ENCODE measurements at regions not wholly inside any gene's neighbourhood (a gene's known extent, or its start where the extent isn't known, plus 50 kb on each side); places are given as distances from the start of the nearest gene placed in this dataset.

DNA sequence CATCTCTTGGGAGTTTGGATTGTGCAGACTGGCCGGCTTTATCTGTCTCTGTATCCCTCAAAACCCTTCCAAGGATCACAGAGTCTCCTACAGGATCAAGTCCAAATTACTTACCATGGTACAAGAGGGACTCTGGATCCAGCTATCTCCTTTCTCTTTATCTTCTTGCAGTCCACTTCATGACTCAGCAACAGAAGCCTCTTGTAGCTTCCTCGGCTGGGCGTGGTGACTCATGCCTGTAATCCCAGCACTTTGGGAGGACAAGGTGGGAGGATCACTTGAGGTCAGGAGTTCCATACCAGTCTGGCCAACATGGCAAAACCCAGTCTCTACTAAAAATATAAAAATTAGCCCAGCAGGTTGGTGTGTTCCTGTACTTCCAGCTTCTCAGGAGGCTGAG, 189.7 kb downstream of the BCAT1 start:
- DNase-seq (ENCODE audit: low read depth) = no peak

DNA sequence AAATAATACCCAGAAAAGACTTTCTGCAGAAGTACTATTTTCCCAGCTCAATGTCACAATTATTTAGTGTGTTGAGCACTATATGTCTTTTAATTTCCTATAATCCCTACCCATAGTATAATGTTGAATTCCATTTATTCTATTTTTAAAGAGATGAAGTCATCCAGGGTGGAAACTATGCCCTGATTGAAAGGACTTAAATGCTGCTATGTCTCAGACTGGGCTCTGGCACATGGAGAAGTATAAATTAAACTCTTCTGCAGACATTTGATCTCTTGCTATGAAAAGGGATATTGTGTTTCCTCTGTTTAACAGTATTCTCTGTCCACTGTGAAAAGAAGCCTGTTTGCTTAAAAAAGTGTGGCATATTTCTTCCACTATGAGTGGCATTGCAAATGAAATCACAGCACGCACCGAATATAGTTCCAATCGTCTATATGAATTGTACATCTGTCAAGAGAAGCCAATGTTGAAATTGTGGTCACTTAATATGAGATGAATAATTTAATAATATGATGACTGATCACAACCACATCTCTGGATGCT, 192.3 kb downstream of the BCAT1 start:
- no peak for DNase-seq (ENCODE audit: low read depth)

DNA sequence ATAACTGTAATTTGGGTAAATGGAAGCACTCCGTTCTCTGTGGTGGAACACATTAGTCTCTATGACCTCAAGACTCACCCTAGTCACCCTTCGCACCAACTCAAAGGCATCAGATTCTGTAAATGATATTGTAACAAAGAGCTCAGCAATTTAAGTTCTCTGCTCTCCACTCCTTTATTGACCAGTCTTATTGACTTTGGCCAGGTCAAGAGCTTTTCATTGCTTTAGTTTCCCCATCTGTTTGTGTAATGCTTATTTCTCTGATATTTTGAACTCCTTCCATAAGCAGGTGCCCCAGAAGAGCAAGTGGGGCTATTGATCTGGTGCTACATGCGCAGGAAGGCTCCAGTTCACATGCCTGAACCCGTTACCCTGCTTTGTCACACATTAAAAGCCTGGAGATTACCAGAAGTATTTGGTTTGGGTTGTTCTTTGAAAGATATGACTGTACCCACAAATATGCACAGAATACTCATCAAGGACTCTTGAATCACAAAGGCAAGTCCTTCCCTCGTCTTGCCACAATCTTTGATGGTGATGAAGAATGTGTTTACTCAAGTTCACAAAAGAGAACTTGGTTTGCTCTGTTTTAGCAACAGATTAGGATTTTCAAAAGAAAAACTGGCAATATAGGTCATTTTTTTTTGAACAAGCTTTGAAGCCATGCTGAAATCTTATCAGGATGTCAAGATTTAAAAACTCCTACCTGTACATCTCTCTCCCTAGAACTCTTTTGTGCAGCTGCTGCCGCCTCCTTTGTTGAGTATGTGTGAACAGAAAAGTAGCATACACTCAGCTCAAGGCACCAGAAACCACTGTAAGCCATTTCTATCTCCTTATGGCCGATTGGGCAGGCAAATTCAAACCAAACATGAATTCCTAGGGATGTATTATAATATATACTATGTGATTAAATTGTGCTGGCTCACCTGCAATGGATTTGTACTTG, 193.9 kb downstream of the BCAT1 start:
- no peak for DNase-seq (ENCODE audit: low read depth)

DNA sequence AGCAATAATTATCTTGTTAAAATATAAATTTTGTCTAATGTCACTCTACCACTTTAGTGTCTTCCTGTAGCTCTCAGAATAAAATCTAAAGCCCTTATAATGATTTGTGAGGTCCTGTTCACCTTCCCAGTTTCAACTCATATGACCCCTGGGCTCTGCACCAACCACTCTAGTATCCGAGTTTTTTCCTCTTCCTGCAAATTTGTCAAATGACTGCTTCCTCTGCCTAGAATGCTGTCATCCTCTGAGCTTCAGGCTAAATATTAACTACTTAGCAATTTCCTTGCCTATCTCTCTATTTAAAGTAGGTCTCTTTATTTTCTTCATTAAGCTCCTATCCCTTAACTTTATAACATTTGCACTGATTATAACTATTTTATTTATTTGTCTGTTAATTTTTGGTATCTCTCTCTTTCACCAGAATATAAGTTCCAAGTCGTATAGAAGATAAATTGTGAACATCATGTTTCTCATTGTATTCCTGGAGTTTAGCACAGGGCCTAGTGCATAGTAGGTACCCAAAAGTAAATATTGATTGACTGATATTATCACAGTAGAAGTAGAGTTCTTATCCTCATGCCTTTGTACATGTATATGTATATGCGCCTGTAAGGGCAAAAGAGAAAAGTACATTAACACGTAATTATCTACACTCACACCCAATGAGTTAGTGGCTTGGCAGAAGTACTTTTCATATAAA, 196.0 kb downstream of the BCAT1 start:
- no peak for DNase-seq (ENCODE audit: low read depth)

DNA sequence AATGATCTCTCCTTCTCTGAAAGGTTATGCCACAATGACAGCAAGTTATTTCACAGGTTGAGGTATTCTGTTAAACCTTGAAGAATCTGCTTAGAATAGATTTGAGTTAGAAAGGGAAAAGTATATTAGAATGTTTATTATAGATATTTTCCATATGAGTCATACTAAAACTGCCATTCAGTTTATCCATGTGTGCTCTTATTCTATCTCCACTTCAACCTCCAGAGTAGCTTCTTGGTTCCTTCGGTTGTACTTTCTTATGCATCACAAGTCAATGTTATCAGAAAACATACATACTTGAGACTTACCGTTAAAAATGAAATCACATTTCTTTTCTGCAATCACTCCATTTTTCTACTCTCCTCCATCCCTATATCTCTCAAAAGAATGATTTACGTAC, 197.7 kb downstream of the BCAT1 start:
- no peak for DNase-seq (ENCODE audit: low read depth)

DNA sequence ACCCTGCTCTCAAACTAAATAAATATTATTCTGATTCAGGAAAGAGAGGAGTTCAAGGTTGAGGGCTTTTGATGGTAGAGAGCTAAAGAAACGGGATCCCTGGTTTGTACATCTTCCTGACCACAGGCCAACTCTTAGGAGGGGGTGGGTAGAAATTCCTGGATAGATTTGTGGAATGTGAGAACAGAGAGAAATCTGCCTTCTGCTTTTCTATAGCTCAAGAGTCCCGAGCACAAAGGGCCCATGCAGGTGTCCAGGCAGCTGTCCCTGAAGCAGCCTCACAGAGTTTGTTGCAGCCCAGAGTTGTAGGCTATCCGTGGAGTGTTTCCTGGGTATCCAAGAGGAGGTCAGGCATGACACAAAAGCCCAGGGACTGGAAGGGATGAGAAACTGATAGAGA, 198.6 kb downstream of the BCAT1 start:
- DNase-seq (ENCODE audit: low read depth) = no peak

DNA sequence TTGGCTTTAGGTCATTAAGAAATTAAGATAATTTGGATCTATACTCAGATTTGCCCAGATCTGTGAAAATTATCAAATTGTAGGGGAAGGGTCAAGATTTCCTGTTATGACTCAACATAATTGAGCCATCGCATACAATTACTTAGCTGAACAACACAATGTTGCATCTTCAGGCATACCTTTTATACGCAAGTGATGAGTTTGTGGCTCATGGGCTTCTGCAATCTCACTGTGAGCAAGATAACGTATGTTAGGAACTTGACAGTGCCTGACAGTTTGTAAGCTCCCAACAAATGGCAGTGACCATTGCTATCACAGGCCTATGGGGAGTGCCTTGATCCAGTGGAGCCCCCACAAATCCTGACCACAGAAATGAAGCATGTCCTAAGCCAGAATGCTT, 199.7 kb downstream of the BCAT1 start:
- DNase-seq (ENCODE audit: low read depth) = no peak

DNA sequence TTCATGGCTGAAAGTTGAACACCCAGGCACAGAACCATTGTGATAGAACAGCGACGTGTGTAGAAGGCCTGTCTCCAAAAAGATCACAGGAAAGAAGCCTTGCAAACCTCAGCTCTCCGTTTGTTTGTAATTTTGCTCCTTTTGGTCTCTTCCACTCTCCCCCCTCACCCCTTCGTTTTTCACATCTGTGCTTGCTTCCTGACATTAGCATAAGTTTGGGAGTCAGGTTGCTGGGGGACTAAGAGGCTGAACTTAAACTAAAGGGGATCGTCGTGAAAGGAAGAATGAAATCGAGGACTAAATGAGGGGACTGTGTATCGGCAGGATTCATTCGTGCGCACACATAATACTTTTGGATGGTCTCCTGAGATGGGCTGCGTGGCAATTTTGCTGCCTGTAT, 200.6 kb downstream of the BCAT1 start:
- DNase-seq (ENCODE audit: low read depth) = no peak

DNA sequence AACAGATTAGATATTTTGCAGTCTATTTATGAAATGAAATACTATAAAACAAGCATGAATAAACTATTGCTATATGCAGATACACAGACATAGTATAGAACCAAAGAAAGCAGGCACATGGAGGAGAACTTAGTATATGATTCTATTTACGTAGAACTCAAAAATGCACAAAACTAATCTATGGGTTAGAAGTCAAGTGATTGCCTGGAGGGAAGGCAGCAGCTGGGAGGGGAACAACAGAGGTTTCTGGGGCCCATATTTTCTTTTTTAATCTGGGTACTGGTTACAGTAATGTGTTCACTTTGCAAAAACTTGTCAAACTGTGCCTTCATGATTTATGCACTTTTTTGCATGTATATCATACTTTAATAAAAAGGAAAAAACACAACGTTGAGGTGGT, 202.0 kb downstream of the BCAT1 start:
- DNase-seq (ENCODE audit: low read depth) = no peak

DNA sequence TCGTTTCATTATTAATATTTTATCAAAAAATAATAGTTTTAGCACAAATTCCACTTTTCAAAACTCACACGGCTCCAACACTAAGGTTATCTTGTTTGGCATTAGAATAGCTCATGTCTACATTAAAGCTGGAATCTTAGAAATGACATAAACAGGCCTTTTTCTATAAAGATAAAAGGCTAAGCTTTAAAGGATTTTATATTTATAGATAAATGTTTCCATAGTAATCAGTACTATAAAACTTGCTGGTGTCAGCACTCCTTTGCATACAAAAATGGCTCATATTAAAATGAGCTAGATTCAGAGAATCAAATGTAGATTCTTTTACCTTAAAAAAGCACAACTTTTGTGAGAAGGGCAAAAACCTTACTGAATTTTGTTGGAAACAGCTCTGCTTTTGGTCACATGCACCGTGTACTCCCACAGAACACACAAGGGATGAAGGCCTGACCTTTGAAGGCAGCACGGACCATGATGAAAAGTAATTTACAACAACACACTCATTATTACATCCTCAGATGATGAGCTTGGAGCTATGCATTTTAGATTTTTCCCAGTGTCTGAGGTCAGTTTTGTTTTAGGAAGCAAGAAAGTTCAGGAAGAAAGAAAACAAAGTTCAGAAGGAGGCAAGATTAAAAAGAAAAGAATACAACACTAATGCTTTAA, 202.8 kb downstream of the BCAT1 start:
- no peak for DNase-seq (ENCODE audit: low read depth)

DNA sequence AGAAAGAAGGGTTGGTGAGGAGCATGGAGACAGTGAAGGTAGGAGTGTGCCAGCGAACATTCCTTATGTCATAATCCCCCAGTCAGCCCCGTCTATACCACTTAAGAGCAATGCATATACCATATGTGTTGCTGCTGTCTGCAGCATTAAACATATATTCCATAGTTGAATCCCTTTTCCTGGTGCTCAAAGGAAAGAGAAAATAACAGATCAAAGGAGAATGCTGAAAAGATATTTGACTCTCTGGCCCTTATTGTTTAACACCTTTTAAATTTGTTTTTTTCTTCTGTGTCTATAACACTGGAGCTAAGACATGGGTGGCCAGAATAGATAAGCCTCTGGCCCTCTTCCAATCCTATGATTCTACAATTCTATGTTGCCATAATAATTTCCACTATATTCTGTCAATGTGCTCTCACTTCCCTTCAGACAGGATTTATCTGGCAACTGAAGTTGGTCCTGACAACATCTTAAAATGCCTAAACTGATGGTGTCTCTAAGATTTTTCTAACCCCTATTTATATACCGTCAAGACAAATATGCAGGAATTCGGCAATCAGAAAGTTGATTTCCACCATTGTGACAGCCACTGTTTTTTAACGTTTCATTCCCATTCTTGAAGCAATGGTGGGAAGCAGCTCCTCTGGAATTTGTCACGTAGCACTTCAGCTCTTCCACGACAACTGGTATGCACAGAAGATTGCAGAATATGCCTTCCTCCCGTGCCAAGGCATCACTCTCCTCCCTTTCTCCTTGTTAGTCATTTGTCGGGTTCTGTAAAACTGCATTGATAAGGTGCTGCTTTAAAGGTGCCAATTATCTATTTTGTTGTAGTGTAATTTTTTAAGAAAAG, 204.7 kb downstream of the BCAT1 start:
- DNase-seq (ENCODE audit: low read depth) = no peak

DNA sequence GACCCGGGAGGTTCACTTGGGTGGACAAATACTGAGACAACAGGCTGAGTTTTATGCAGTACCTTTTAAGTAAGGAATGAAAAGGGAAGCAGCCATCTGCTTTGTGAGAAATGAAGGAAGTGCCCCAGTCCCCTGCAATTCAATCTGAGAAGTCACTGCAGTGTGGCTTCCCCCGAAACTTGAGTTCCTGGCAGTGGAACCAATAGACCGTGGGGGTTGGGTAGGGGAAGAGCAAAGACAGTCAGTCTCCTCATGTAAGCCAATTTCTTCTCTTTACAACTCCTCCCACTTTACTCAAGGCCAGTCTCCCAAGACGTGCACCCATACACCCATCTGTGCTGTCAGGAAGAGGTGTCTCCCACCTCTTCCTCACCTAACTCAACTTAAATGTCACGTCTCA, 206.5 kb downstream of the BCAT1 start:
- no peak for DNase-seq (ENCODE audit: low read depth)

DNA sequence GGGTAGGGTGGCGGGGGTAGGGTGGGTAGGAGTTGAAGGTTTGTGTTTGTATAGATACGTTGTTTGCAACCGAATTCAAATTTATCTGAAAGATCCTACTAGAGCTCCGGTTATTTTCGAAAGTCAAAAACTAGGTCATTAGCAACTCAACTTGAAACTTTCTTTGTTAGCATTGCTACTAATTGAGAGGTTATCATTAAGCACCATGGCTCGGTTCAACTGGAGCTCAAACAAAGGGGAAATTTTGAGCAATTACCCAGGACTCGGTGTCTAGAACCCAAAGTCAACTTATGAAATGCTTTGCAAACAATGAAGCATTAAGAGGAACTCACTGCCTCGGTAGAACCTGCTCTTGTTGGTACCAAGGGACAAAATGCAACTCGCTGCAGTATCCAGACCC, 207.7 kb downstream of the BCAT1 start:
- no peak for DNase-seq (ENCODE audit: low read depth)

DNA sequence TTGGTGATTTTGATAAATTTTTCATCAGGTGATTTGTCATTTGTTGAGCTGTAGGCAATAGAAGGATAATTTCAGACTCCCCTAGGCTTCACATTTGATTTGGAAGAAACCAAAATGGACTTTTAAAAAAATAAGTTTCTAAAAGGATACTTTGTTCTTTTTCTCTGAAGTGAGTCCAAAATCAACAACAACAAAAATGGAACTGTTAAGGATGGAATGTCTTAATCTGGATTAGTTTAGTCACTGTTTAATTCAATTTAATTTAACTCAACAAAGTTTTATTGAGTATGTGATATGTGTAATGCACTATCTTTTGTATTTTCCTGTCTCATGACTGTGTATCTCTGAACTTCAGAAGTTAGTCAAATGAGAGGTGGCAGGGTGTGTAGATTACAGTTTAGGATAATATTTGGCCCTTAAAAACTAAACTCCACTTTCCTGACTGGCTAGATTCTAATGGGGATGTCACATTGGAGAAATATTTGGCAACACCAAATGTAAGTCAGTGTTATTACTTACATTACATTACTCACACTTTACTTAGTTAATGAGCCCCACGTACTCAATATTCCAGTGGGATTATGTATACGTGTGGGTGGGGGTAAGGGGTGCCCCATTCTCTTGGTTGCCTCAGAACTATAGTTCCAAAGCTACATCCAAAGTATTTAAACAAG, 209.7 kb downstream of the BCAT1 start:
- no peak for DNase-seq (ENCODE audit: low read depth)

DNA sequence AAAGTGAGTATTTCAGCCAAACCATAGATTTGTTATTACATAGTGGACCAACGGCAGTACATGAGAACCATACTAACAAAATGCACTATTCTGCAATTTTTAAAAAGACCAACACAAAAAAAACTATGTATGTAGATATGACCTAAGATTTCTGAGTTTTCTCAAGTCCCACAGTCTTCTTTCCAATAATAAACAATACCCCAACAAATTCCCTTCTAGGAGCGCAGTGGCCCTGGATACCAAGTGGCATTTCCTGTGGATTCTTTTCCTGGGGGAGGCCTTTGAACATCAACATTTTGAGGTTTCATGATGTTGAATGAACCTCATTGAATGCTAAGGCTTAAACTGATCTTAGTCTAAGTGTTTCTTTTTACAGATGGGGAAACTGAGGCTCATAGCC, 210.5 kb downstream of the BCAT1 start:
- DNase-seq (ENCODE audit: low read depth) = no peak

DNA sequence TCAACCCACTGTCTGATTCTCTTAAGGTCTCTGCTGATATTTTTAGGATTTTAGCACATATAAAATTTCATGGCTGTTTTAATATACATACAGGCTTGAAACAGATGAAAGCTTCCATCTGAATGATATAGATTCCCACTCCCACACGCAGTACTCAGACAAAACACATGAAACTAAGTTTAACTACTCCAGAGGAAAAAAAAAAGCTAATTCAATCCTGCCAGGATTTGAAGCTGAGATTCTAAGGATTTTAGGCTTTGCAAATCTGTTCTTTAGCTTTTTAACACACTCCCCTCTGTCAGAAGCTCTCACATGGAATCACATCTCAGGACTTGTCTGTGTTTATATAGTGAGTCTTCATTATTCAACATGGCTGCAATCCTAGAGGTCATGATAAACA, 217.3 kb downstream of the BCAT1 start:
- DNase-seq (ENCODE audit: low read depth) = no peak

DNA sequence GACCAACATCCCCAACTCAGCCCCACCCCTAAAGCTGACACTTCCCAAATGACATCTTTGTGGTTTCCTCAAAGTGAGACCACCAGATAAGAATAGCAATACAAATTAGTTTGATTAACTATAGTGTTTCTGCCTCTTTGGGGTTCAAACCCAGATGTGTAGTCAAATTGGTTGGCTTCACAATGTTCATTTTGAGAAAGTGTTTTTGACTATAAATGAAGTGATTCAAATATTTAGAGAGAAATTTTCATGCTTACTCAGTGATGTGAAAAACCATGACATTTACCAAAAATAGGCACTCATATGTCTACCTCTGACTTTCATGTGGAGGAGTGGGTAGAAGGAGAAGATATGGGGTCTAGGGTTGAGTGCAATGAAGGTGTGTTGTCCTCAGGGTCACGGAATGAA, 218.4 kb downstream of the BCAT1 start:
- no peak for DNase-seq (ENCODE audit: low read depth)

DNA sequence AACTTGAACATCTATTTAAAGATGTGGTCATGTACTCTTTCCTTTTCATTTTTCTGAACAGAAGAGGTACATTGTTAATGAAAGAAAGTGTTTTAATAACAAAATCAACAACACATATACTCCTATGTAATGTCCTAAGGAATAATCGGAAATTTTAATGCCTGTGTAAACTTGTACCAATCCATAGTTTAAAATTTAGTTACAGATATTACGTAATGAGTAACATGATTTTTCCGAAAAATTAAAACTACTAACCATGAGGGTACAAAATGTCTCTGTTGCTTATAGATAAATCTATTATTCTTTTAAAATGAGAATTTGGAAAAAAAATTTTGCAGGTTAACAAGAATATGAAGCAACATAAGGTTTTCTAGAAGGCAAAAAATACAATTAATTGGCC, 220.1 kb downstream of the BCAT1 start:
- no peak for DNase-seq (ENCODE audit: low read depth)

DNA sequence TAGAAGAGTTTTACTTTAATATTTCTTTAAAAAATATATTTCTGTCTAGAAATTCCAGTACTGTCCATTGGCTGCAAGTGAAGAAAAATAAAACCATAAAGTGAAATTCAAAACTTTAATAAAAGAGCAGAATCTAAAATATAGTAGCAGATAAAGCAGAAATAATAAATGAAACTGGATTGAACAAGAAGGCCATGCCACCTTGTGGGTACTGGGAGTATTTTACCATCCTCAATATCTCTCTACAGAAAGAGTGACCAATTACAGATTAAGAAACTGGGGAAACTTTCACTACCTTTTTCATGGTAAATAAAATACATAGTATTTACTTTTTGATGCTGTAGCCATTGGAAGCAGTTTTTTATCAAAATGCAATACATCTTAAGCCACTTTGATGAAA, 220.5 kb downstream of the BCAT1 start:
- DNase-seq (ENCODE audit: low read depth) = no peak

DNA sequence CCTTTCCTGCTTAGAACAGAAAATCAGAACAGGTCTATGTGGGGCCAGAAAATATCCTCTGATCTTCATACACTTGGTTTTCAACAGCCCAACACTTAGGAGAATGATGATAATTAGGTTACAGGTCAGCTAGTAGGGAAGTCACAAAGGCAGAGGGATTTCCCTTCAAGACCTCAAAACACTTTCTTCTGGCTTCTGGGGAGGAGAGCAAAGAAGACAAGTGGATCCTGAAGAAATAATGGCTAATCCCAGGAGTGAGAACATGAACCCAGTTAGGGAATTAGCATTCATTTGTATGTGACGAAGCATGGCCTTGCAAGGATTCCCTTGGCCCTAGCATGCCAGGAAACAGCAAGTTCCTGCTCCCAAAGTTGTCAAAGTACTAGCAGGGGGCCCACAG, 223.3 kb downstream of the BCAT1 start:
- no peak for DNase-seq (ENCODE audit: low read depth)

DNA sequence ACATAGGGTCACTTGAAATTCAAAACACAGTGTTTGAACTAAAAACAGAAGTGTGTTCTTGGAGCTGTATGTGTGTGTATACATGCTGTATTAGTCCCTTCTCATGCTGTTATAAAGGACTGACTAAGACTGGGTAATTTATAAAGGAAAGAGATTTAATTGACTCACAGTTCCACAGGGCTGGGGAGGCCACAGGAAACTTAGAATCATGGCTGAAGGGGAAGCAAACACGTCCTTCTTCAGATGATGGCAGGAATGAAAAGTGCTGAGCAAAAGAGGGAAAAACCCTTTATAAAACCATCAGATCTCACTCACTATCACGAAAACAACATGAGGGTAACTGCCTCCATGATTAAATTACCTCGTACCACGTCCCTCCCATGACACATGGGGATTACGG, 224.1 kb downstream of the BCAT1 start:
- no peak for DNase-seq (ENCODE audit: low read depth)

All from forelimb muscle (tissue), 1 donor.